A549 (cell line): ENCODE measurements at regions not wholly inside any gene's neighbourhood (a gene's known extent, or its start where the extent isn't known, plus 50 kb on each side); places are given as distances from the start of the nearest gene placed in this dataset.

Experiments used
- ATAC-seq, 2 experiments: fragments of 200-7000 bp in 1 of 2; fragments of >200 bp in 1 of 2; cut with Nextera tagmentation in 1 of 2; cut with Tn5 transposase in 1 of 2; 3 replicates each; pipeline versions ENCODE4 v1.8.0 to v1.9.1; 2018 to 2020; ENCODE audit warnings: mild to moderate bottlenecking in 1 of 2, moderate library complexity in 1 of 2
- CTCF ChIA-PET: fragments of 300-600 bp; sonication (Branson Sonifier 250); formaldehyde crosslinking; extraction: SDS; loops from one replicate; lab custom pipeline; 2021; ENCODE audit warnings: antibody characterized with exemption, inconsistent platforms; lab: Yijun Ruan, JAX
- POLR2A ChIA-PET: fragments of 350-600 bp; formaldehyde crosslinking; extraction: SDS; loops from one replicate; lab custom pipeline; 2021; ENCODE audit warnings: antibody characterized with exemption, inconsistent platforms; lab: Yijun Ruan, JAX
- DNase-seq, 2 experiments: peaks; one replicate each; pipeline versions ENCODE4 v3.0.0 to v3.0.0-alpha.2; 2011 to 2016; ENCODE audit warnings: low read depth in 1 of 2, low spot score in 1 of 2
- FAIRE-seq: peaks from 2 replicates; lab custom pipeline; 2011; peaks lifted over from hg19 to GRCh38; lab: Jason Lieb, UNC
- H3K27ac ChIP-seq, 2 experiments: fragments of >200 bp; sonication (Bioruptor Twin); formaldehyde crosslinking; 3 replicates each; pipeline ENCODE4 v1.5.1; 2016 to 2017
- H3K4me1 ChIP-seq: fragments of >200 bp; sonication (Bioruptor Twin); formaldehyde crosslinking; 3 replicates; pipeline ENCODE4 v1.6.1; 2016
- H3K4me2 ChIP-seq: fragments of >200 bp; sonication (Bioruptor Twin); formaldehyde crosslinking; 3 replicates; pipeline ENCODE4 v1.6.1; 2016
- H3K4me3 ChIP-seq: fragments of >200 bp; sonication (Bioruptor Twin); formaldehyde crosslinking; 3 replicates; pipeline ENCODE4 v1.5.1; 2016
- H3K9me3 ChIP-seq: fragments of >200 bp; sonication (Bioruptor Twin); formaldehyde crosslinking; 3 replicates; pipeline ENCODE4 v1.6.1; 2016
- CEBPB ChIP-seq, 2 experiments: fragments of >200 bp in 1 of 2; sonication (Bioruptor Twin) in 1 of 2; formaldehyde crosslinking in 1 of 2; IDR thresholded peaks; 2 replicates each; pipeline ENCODE4 v1.6.1; 2012 to 2016
- CHD2 ChIP-seq: fragments of 150-350 bp; IDR thresholded peaks from 2 replicates; pipeline ENCODE4 v1.6.1; 2014; ENCODE audit warnings: low read length; ENCODE audit not compliant: partially characterized antibody
- ESRRA ChIP-seq: fragments of 150-350 bp; IDR thresholded peaks from 2 replicates; pipeline ENCODE4 v1.6.1; 2014; ENCODE audit warnings: mild to moderate bottlenecking, low read length, borderline replicate concordance
- FOSL2 ChIP-seq, 2 experiments: fragments of 450-650 bp in 1 of 2; fragments of >200 bp in 1 of 2; sonication (Bioruptor Twin) in 1 of 2; formaldehyde crosslinking; IDR thresholded peaks; 2 replicates each; pipeline versions ENCODE4 v1.5.0 to v1.6.1; 2016 to 2020; ENCODE audit warnings: mild to moderate bottlenecking in 1 of 2, moderate library complexity in 1 of 2
- HDAC2 ChIP-seq: fragments of 200-600 bp; sonication (generic); IDR thresholded peaks from 2 replicates; pipeline ENCODE4 v1.6.1; 2016
- HOXB13 ChIP-seq: fragments of 250-450 bp; sonication (Bioruptor Pico); IDR thresholded peaks from 2 replicates; pipeline ENCODE4 v1.5.0; 2020; ENCODE audit warnings: low read depth, mild to moderate bottlenecking, moderate library complexity
- KDM5A ChIP-seq: fragments of 200-600 bp; sonication (generic); IDR thresholded peaks from 2 replicates; pipeline ENCODE4 v1.6.1; 2016; ENCODE audit warnings: antibody characterized with exemption, mild to moderate bottlenecking
- MAFK ChIP-seq: fragments of 450-650 bp; IDR thresholded peaks from 2 replicates; pipeline ENCODE4 v1.6.1; 2014; ENCODE audit not compliant: partially characterized antibody
- MAZ ChIP-seq: fragments of 150-350 bp; IDR thresholded peaks from 2 replicates; pipeline ENCODE4 v1.6.1; 2014; ENCODE audit warnings: antibody characterized with exemption, low read depth, low read length, borderline replicate concordance
- NR3C1 ChIP-seq: fragments of >200 bp; sonication (Bioruptor Twin); formaldehyde crosslinking; IDR thresholded peaks from 3 replicates; pipeline ENCODE4 v1.6.1; 2017
- POLR2A ChIP-seq: IDR thresholded peaks from 2 replicates; pipeline ENCODE4 v1.6.1; 2012; ENCODE audit warnings: mild to moderate bottlenecking, low read length
- POLR2AphosphoS2 ChIP-seq: conservative IDR thresholded peaks from 2 replicates; pipeline ENCODE4 v1.6.1; 2012; ENCODE audit warnings: low read length, improper control_type of control experiment, inconsistent platforms
- RAD21 ChIP-seq, 2 experiments: fragments of >200 bp in 1 of 2; sonication (Bioruptor Twin) in 1 of 2; formaldehyde crosslinking in 1 of 2; IDR thresholded peaks in 1 of 2; conservative IDR thresholded peaks in 1 of 2; 2 replicates in 1 of 2; 3 replicates in 1 of 2; pipeline ENCODE4 v1.6.1; 2012 to 2018; ENCODE audit warnings: inconsistent platforms in 1 of 2
- RCOR1 ChIP-seq: fragments of 150-350 bp; IDR thresholded peaks from 2 replicates; pipeline ENCODE4 v1.6.1; 2014; ENCODE audit warnings: antibody characterized with exemption, low read length, low read depth
- SMC3 ChIP-seq: fragments of >200 bp; sonication (Bioruptor Twin); formaldehyde crosslinking; IDR thresholded peaks from 3 replicates; pipeline ENCODE4 v1.6.1; 2018; ENCODE audit warnings: inconsistent platforms
- SREBF2 ChIP-seq: fragments of 450-650 bp; IDR thresholded peaks from 2 replicates; pipeline ENCODE4 v1.6.1; 2014; ENCODE audit warnings: mild to moderate bottlenecking, moderate library complexity
- TP53 ChIP-seq: fragments of 250-450 bp; sonication (Bioruptor Pico); IDR thresholded peaks from 2 replicates; pipeline ENCODE4 v1.5.0; 2021; ENCODE audit warnings: mild to moderate bottlenecking, moderate library complexity
- ZNF302 ChIP-seq: fragments of 250-450 bp; sonication (Bioruptor Pico); IDR thresholded peaks from 2 replicates; pipeline ENCODE4 v1.9.0; 2021; ENCODE audit warnings: inconsistent platforms, mild to moderate bottlenecking, moderate library complexity
- ZSCAN20 ChIP-seq: fragments of 250-450 bp; sonication (Bioruptor Pico); IDR thresholded peaks from 2 replicates; pipeline ENCODE4 v1.8.0; 2022; ENCODE audit warnings: mild to moderate bottlenecking, moderate library complexity
- WGBS: methylation state at CpG from one replicate; pipeline ENCODE4 v1.1.6; 2017; ENCODE audit errors: missing lambda C conversion rate; 5-methylcytosine and 5-hydroxymethylcytosine counted together
- TF ChIP-seq, protein P1 (sequence below): IDR thresholded peaks from 2 replicates; pipeline ENCODE4 v1.6.1; 2012
- TF ChIP-seq, protein P2 (sequence below): fragments of 250-450 bp; sonication (Bioruptor Pico); IDR thresholded peaks from 2 replicates; pipeline ENCODE4 v1.5.0; 2020; ENCODE audit warnings: low read depth, mild to moderate bottlenecking, moderate library complexity
- TF ChIP-seq, protein P3 (sequence below): fragments of >200 bp; sonication (Bioruptor Twin); formaldehyde crosslinking; IDR thresholded peaks from 2 replicates; pipeline ENCODE4 v1.6.1; 2016
- TF ChIP-seq, protein P4 (sequence below): fragments of 250-450 bp; sonication (Bioruptor Pico); IDR thresholded peaks from 2 replicates; pipeline ENCODE4 v1.5.0; 2021; ENCODE audit warnings: mild to moderate bottlenecking, moderate library complexity, borderline replicate concordance
- TF ChIP-seq, protein P5 (sequence below): IDR thresholded peaks from 2 replicates; pipeline ENCODE4 v1.6.1; 2012

DNA sequence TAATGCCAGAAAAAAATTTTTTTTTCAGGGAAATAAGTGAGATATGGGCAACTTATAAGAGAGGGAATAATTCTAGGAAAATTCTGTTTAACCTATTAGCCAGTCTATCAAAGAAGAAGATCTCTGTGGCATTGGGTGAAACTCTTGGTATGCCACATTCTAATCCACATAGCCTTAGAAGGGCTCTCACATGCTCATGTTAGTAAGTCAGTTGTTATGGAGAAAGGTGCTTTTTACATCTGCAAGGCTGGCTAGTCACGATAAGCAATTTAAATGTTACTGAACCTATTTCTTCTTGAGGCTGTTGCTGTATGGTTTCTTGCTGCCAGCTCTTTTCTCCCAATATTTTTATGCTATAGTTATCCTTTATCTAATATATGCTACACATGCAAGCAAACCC lies 89.9 kb upstream of the MAGI1 start:
- FAIRE-seq (no peak), ATAC-seq (no peak), DNase-seq (no peak)
- H3K4me2 ChIP-seq, result no peak overlapping the region
- no peak overlapping the region for H3K4me3 ChIP-seq
- ChIA-PET CTCF (no interaction called here), POLR2A (no interaction called here)
- WGBS, result 38% methylated on average over 1 of the region's 1 CpG
- no peak overlapping the region for H3K27ac ChIP-seq
- no peaks in the 10 kb centered on the region for H3K4me1 ChIP-seq
- no peaks in the 10 kb centered on the region for H3K9me3 ChIP-seq
- TF ChIP-seq ZNF302, result no peak
- TF ChIP-seq TP53 (CRISPR knock-in tag), result no peak
- no peak for TF ChIP-seq POLR2A
- TF ChIP-seq FOSL2 (IDR thresholded peaks at IDR 0.05), result no peak
- no peak for TF ChIP-seq FOSL2 (CRISPR knock-in tag; IDR thresholded peaks at IDR 0.05)
- no peak for TF ChIP-seq KDM5A
- TF ChIP-seq SREBF2, result no peak
- TF ChIP-seq ZSCAN20 (CRISPR knock-in tag), result no peak
- no peak for TF ChIP-seq POLR2AphosphoS2
- no peak for TF ChIP-seq MAZ

DNA sequence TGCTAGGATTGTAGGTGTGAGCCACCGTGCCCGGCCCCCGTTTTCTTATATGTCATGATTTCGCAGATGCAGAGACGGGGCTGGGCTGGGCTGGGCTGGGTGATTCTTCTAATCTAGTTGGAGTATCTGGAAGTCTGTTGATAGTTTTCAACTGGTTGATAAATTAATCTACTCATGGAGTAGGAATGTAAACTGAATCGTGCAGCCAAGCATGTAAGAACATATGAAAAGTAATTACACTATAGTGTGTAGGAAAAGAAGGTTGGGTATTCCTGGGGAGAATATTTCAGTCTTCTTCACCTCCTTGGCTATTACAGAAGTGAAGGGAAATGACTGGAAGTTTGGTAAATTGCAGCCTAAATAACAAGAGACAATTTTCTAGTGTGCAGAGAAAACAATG lies 82.6 kb upstream of the MAGI1 start:
- POLR2A ChIA-PET, result no interaction called here
- Histone ChIP-seq H3K27ac (no peak overlapping the region), H3K4me1 (peaks cover 2% of the 10 kb centered on the region), H3K4me2 (no peak overlapping the region), H3K9me3 (no peaks in the 10 kb centered on the region), H3K4me3 (no peak overlapping the region)
- TF ChIP-seq HOXB13 (CRISPR knock-in tag), result no peak
- TF ChIP-seq ZNF302, result no peak
- TF ChIP-seq CHD2, result no peak
- TF ChIP-seq NR3C1, result no peak
- TF ChIP-seq, protein P1, sequence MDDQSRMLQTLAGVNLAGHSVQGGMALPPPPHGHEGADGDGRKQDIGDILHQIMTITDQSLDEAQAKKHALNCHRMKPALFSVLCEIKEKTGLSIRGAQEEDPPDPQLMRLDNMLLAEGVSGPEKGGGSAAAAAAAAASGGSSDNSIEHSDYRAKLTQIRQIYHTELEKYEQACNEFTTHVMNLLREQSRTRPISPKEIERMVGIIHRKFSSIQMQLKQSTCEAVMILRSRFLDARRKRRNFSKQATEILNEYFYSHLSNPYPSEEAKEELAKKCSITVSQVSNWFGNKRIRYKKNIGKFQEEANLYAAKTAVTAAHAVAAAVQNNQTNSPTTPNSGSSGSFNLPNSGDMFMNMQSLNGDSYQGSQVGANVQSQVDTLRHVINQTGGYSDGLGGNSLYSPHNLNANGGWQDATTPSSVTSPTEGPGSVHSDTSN, result no peak
- TF ChIP-seq, protein P2, sequence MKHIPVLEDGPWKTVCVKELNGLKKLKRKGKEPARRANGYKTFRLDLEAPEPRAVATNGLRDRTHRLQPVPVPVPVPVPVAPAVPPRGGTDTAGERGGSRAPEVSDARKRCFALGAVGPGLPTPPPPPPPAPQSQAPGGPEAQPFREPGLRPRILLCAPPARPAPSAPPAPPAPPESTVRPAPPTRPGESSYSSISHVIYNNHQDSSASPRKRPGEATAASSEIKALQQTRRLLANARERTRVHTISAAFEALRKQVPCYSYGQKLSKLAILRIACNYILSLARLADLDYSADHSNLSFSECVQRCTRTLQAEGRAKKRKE (CRISPR knock-in tag), result no peak
- no peak for TF ChIP-seq CEBPB (IDR thresholded peaks at IDR 0.05)
- TF ChIP-seq, protein P3, sequence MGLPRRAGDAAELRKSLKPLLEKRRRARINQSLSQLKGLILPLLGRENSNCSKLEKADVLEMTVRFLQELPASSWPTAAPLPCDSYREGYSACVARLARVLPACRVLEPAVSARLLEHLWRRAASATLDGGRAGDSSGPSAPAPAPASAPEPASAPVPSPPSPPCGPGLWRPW, result no peak
- no peak for TF ChIP-seq RCOR1
- no peak for TF ChIP-seq POLR2A
- TF ChIP-seq ESRRA, result no peak
- TF ChIP-seq, protein P4, sequence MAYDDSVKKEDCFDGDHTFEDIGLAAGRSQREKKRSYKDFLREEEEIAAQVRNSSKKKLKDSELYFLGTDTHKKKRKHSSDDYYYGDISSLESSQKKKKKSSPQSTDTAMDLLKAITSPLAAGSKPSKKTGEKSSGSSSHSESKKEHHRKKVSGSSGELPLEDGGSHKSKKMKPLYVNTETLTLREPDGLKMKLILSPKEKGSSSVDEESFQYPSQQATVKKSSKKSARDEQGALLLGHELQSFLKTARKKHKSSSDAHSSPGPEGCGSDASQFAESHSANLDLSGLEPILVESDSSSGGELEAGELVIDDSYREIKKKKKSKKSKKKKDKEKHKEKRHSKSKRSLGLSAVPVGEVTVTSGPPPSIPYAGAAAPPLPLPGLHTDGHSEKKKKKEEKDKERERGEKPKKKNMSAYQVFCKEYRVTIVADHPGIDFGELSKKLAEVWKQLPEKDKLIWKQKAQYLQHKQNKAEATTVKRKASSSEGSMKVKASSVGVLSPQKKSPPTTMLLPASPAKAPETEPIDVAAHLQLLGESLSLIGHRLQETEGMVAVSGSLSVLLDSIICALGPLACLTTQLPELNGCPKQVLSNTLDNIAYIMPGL (CRISPR knock-in tag), result no peak
- WGBS, result 68% methylated on average over 6 of the region's 6 CpGs
- CTCF ChIA-PET, result no interaction called here
- ATAC-seq (no peak), FAIRE-seq (no peak), DNase-seq (no peak)

DNA sequence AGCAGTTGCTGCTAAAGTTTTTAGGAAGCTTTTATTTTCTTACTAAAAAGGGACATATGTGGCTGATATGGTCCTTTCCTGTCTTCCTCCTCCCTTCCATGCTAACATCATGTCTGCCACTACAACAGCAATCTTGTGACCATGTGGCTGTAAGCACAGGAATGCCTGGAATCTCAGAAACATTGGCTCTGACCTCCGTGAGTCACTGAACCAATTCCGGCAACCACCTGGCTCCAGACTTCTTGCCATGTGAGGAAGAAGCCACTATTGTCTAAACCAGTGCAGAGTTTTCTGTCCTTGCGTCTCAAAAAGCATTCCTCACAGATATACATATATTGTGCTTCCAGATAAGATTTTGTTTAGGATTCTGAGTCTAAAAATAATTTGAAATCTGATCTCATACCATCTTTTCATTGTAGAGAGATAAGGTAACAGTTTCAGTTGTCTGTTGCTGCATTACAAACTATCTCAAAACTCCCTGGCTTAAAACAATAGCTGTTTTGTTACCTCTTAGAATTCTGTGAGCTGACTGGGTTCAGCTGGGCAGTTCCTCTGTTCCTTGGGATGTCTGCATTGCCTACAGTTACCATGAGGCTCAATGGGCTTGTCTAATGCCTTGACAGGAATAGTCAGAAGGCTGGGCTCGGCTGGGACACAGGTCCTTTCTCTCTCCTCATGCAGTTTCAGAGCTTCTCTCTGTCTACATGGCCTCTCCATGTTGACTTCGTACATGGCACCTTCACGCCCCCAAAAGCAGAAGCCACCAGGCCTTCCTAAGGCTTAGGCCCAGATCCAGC lies 77.3 kb upstream of the MAGI1 start:
- H3K4me1 ChIP-seq, result peaks cover 13% of the 10 kb centered on the region
- ChIA-PET CTCF (interaction anchor here (1.2 kb wide), 1 partner anchor 80 kb away, joined by 4 read pairs; no protein-coding TSS in a partner anchor), POLR2A (no interaction called here)
- peak overlapping the region; percentile 47 to 68; a peak in 4 of 6 replicates for H3K27ac ChIP-seq
- 41% methylated on average over 5 of the region's 6 CpGs for WGBS
- no peaks in the 10 kb centered on the region for H3K9me3 ChIP-seq
- FAIRE-seq (no peak), DNase-seq (peak; percentile 47 to 59), ATAC-seq (peak; percentile 82 to 89)
- peak overlapping the region; percentile 51 for H3K4me2 ChIP-seq
- no peak overlapping the region for H3K4me3 ChIP-seq
- TF ChIP-seq TP53 (CRISPR knock-in tag), result no peak
- TF ChIP-seq FOSL2 (IDR thresholded peaks at IDR 0.05), result no peak
- peak; percentile 41; the same call in 1 of the 2 replicates for TF ChIP-seq FOSL2 (CRISPR knock-in tag; IDR thresholded peaks at IDR 0.05)
- TF ChIP-seq, protein P5, sequence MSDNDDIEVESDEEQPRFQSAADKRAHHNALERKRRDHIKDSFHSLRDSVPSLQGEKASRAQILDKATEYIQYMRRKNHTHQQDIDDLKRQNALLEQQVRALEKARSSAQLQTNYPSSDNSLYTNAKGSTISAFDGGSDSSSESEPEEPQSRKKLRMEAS, result peak; percentile 77
- no peak for TF ChIP-seq SMC3
- no peak for TF ChIP-seq MAFK
- no peak for TF ChIP-seq RAD21 (conservative IDR thresholded peaks at IDR 0.05 in 1 of 2, IDR thresholded peaks at IDR 0.05 in 1 of 2)
- TF ChIP-seq HDAC2, result no peak
